ENCODE measurements at regions not wholly inside any gene's neighbourhood (a gene's known extent, or its start where the extent isn't known, plus 50 kb on each side); places are given as distances from the start of the nearest gene placed in this dataset.
A peak's percentile ranks its signal among the peaks of the same experiment; 100 is the strongest.

DNA sequence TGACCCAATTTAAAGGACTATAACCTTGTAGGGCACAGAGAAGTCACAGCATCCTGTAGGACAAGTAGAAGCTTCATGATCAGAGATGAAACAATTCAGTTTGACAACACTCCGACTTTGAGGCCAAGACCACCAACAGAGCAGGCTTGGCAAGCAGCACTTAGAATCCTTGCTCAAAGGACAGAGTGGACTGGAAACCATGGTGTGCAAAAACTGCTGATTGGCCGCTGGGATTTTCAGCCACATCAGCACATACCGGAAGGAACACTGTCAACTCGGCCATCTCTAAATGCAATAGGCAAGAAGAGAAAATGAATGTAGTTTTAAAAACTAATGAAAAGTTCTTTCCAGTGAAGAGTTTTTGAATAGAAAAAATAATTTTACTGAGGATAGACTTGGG lies 92.0 kb upstream of the PRMT6 start:
- no peak overlapping the region for H3K4me3 ChIP-seq (ENCODE audit: low read depth, low read length)
- TF ChIP-seq CTCF (conservative IDR thresholded peaks at IDR 0.05; ENCODE audit: low read depth, low read length), result no peak
- no peak for DNase-seq (ENCODE audit: low read depth)

GRCh38 chr1:106968644-106969043 lies 87.8 kb upstream of the PRMT6 start:
- H3K4me3 ChIP-seq (ENCODE audit: low read depth, low read length), result no peak overlapping the region
- DNase-seq (ENCODE audit: low read depth), result no peak
- no peak for TF ChIP-seq CTCF (conservative IDR thresholded peaks at IDR 0.05; ENCODE audit: low read depth, low read length)

DNA sequence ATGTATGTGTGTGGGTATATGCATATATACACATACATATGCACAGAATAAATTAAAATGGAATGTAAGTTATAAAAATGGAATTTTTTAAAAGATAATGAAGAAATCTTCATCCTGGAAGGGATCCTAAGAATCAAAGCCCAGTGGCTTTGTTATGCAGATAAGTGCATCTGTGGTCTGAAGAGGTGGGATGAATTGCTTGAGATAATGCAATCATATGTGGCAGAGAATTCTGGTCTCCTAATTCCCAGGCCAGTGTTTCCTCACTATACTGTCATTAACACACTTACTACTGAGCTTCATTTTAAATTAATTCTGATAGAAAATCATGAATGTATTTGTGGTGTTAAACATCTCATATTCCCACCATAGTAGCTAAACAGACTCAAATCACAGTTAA lies 86.7 kb upstream of the PRMT6 start:
- no peak for DNase-seq (ENCODE audit: low read depth)
- no peak overlapping the region for H3K4me3 ChIP-seq (ENCODE audit: low read depth, low read length)
- no peak for TF ChIP-seq CTCF (conservative IDR thresholded peaks at IDR 0.05; ENCODE audit: low read depth, low read length)

DNA sequence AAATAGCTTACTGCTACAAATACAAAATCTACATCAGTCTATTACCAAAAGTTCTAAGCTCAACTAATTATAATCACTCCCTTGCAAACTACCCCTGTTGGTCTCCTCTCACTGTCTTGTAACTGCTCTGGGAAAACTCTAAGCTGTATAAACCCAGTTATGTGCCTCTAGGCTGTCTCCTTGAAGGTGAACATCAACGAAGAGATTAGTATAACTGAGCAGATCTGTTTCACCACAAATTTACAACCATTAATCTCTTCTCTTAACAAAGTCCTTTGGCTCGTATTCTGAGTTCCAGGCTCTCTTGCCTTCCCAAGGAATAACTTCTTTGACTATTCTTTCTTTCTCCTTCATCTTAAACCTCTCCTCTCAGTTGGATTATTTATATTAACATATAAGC lies 84.4 kb upstream of the PRMT6 start:
- H3K4me3 ChIP-seq (ENCODE audit: low read depth, low read length), result no peak overlapping the region
- no peak for DNase-seq (ENCODE audit: low read depth)
- TF ChIP-seq CTCF (conservative IDR thresholded peaks at IDR 0.05; ENCODE audit: low read depth, low read length), result no peak

- no peak for DNase-seq (ENCODE audit: low read depth)
- TF ChIP-seq CTCF (conservative IDR thresholded peaks at IDR 0.05; ENCODE audit: low read depth, low read length), result peak; percentile 49
- H3K4me3 ChIP-seq (ENCODE audit: low read depth, low read length), result no peak overlapping the region
Measured at GRCh38 chr1:106975944-106976343, 80.5 kb upstream of the PRMT6 start.

DNA sequence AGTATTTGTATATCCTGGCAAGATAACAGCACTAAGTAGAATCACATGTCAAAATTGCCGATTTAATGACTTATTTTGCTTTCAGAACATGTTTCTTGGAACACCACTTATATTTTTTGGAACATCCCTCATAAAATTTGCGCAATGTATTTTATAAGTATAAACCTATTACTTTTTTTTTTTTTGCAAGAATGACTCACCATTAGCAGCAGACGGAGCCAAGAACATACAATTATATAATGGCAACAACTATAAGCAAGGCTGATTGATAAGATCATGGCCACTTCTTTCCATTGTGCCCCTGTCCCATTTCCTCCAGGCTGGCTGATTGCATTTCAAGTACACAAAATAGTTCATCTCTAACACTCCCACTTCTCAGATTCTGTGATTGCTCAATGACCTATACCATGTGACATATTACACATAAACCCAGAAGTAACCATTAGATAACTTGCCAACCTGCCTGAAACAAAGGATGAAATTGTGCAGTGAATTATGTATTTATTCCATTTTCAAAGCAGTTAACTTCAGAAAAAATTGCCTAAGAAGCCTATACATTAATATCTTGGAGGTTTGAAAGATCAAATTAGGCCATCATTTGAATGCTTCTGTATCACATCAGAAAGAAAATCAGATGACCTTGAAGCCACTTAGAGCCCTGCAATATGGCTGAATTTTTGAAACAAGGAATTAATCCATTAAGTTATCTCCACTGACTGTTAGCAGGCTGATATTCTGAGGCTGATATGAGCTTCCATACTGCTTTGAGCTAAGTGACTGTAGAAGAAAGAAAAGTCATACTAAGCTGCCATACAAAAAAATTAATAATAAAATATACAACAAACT lies 77.8 kb upstream of the PRMT6 start:
- no peak for TF ChIP-seq CTCF (conservative IDR thresholded peaks at IDR 0.05; ENCODE audit: low read depth, low read length)
- no peak for DNase-seq (ENCODE audit: low read depth)
- no peak overlapping the region for H3K4me3 ChIP-seq (ENCODE audit: low read depth, low read length)

DNA sequence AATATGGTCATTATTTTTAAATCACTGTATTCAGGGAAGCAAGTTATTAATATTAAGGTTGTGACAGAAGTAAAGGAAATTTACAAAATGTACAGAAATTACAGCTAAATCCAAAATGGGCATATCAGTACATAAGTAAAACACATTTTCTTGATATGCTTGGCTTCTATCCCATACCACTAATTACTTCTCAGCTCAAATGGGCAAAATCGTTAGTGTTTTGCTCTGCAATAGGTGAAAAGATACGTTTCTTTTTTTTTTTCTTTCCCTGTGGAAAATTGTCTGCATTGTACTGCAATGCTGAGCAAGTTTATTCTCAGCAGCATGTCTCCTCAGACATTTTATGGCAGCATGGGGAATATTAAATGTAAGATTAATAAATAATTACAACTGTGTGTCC lies 77.1 kb upstream of the PRMT6 start:
- DNase-seq (ENCODE audit: low read depth), result no peak
- H3K4me3 ChIP-seq (ENCODE audit: low read depth, low read length), result no peak overlapping the region
- no peak for TF ChIP-seq CTCF (conservative IDR thresholded peaks at IDR 0.05; ENCODE audit: low read depth, low read length)
